ENCODE measurements at regions not wholly inside any gene's neighbourhood (a gene's known extent, or its start where the extent isn't known, plus 50 kb on each side); places are given as distances from the start of the nearest gene placed in this dataset.
"Not testable (repeated sequence)": the region's sequence is repeated elsewhere in the genome, so short reads cannot be mapped to it uniquely, and the experiment has no call there.

DNA sequence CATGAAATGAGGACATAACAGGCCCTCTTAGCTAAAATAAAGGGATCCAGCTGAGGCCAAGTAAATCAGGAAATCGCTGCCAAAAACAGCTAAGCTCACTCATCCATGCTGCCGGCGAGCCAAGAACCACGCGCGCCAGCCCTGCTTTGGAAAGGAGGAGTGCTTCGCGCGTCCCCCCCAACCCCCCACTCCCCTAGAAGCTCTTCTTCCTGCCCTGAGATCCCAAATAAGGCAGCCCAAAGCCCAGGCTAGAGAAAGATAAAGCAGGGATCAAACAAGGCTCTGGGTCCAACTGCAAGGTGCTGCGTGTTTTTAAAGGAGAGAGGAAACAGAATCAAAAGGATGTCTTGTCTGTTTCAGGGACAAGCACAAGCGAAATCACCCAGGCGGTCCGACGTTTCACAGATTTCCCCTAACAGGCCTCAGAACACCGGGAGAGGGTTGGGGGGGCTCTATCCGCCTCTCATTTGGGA lies 168.3 kb upstream of the AUTS2 start:
- peak; percentile 70 for DNase-seq

GRCh38 chr7:69430384-69431021 lies 167.8 kb upstream of the AUTS2 start:
- DNase-seq, result peak; percentile 41

- DNase-seq, result no peak
These were observed 166.6 kb upstream of the AUTS2 start for GRCh38 chr7:69431626-69432025.

DNA sequence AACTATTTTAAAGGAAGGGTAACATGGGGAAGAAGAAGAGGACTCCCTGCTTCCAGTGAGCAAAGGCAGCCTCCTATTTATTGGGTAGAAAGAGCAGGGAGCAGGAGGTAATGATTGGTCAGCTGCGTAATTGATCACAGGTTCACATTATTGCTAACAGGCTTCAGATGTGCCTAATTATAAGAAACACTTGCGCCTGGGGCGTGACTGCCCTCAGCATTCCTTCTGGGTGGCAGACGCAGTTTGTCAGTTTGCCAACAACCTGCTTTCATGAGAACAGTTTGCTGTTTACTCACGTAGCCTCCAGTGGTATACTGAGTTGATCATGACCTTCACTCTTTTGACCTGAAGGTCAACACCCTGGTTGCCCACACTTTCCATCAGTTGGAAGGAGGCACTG lies 166.0 kb upstream of the AUTS2 start:
- DNase-seq, result not testable (repeated sequence)

DNA sequence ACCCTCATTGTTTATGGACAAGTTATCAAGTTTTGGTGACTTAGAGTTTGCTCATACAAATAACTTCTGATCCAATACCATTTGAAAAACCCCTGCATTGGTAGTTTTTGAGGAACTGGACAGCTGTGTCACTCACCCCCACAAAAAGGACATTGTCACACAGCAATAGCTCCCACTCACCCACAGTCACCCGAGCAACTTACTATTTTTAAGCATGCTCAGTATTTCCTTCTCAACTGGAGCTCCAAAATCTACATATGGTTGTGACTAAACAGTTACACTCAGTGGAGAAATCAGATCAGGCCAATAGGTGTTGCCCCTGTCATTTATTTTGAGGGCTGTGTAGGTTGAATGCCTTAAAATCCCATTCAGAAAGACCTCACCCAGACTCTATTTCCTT lies 165.2 kb upstream of the AUTS2 start:
- no peak for DNase-seq

GRCh38 chr7:69434398-69434815 lies 163.9 kb upstream of the AUTS2 start:
- DNase-seq, result no peak

DNA sequence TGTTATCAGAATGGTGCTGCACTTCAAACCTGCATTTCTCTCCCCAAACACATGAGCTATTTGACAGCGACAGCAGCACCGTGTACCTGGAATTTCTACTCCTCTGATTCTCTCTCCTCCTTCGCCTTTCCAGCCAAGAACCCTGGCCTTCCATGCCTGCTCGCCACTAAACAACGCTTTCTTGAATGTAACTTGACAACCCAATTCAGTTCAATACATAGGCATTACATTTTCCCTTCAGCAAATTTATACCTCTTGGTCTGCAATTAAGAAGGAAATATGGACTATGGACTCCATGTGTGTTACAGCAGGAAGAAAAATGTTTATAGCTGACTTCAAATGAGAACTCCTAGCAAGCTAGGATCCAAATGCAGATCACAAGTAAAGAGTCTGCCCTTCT lies 162.6 kb upstream of the AUTS2 start:
- no peak for DNase-seq

DNA sequence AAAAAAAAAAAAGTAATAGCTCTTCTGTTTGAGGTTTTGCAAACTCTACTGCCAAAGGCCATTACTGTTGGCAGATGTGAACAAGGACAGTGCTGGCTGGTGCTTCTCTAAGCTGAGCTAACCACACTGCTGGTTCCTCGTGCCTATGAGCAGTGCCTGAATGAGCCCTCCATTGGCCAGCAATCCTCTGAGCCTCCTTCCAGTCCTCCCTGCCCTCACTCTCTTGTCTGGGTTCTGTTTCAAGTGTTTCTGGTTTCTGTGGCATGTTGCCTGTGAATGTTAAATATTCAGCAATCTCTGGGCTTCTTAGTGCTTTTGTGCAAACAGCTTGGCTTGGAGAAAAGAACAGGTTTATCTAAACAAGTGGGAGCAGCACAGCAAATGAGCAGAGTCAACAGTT lies 161.3 kb upstream of the AUTS2 start:
- DNase-seq, result no peak

- no peak for DNase-seq
These were observed 159.5 kb upstream of the AUTS2 start for GRCh38 chr7:69438584-69439412.

DNA sequence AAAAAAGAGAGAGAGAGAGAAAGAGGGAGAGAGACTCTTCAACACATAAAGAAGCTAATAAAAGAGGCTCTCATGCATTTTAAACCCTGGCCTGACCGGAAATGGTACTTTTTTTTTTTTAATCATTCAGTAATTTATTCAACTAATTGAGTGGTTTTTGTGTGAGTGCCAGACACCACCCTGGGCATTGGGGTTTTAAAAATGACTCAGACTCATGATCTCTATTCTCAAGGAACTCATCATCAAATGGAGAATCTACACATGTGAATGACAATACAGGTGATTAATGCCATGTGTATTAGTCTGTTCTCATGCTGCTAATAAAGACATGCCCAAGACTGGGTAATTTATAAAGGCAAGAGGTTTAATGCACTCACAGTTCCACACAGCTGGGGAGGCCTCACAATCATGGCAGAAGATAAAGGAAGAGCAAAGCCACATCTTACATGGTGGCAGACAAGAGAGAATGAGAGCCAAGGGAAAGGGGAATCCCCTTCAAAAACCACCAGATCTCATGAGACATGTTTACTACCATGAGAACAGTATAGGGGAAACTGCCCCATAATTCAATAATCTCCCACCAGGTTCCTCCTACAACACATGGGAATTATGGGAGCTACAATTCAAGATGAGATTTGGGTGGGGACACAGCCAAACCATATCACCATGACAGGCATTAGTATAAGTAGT lies 158.5 kb upstream of the AUTS2 start:
- no peak for DNase-seq

GRCh38 chr7:69440976-69441375 lies 157.3 kb upstream of the AUTS2 start:
- DNase-seq, result no peak

GRCh38 chr7:69443136-69443535 lies 155.1 kb upstream of the AUTS2 start:
- DNase-seq, result no peak

DNA sequence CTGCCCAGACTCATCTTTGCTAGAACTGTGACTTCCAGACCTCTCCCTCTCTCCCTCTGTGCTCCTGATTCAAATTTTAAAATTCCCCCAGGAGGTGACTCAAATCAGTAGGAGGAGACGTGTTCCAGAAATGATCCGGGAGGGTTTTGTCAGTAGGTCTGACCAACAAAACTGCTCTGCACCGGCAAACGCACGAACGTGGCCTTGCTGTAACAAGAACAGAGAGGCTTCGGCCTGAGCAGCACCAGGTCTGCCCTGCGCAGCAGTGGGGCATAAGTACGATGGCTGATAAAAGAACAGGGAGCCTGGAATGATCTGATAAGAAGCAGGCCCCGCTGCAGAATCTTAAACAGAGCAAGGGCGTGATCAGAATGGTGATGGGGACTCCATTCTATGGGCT lies 152.7 kb upstream of the AUTS2 start:
- peak; percentile 39 for DNase-seq

- not testable (repeated sequence) for DNase-seq
These were observed 152.1 kb upstream of the AUTS2 start for GRCh38 chr7:69446213-69446612.

- DNase-seq, result no peak
These were observed 150.2 kb upstream of the AUTS2 start for GRCh38 chr7:69448071-69448470.

- no peak for DNase-seq
These were observed 147.8 kb upstream of the AUTS2 start for GRCh38 chr7:69450456-69450855.

DNA sequence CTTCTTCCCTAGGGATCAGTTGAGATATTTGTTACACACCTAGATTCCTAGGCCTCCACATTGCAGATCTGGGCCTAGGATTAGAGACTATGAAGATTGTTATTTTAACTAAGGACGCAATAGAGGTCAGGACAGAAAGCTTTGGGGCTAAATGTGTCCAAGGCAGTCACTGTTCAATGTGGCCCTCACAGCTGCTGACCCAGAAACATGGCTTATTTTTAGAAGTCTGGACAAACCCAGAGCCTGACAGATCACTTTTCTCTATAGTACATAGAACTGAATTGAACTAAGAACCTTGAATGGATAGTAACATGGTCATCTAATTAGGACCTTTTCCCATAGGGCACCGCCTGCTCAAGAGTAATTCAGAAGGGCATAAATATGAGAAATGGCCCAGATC lies 146.6 kb upstream of the AUTS2 start:
- DNase-seq, result no peak

- no peak for DNase-seq
These were observed 145.5 kb upstream of the AUTS2 start for GRCh38 chr7:69452797-69453196.

GRCh38 chr7:69457595-69458504 lies 140.4 kb upstream of the AUTS2 start:
- DNase-seq, result peak; percentile 58

GRCh38 chr7:69464035-69464434 lies 134.2 kb upstream of the AUTS2 start:
- DNase-seq, result no peak

GRCh38 chr7:69465262-69465661 lies 133.0 kb upstream of the AUTS2 start:
- no peak for DNase-seq

DNA sequence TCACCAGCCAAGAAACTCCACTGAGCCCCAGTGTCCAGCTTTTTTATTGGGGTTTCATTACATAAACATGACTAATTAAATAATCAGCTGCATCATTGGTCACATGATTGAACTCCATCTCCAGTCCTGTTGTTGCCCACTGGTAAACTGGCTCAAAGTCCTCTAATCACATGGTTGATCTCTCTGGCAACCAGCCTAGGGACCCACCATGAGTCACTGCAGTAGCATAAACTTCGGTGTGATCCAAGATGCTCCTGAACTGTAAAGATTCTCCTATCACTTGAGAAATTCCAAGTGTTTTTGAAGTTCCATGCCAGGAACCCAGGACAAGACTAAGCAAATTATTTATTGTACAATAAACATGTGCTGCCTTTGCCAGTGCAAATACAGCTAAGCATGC lies 130.4 kb upstream of the AUTS2 start:
- DNase-seq, result peak; percentile 14
